HG03108 (cell line): ENCODE measurements at regions not wholly inside any gene's neighbourhood (a gene's known extent, or its start where the extent isn't known, plus 50 kb on each side); places are given as distances from the start of the nearest gene placed in this dataset.

Source experiments
- ATAC-seq: cut with Tn5 transposase; IDR thresholded peaks from one replicate; pipeline ENCODE4 v1.9.1; 2021; ENCODE audit warnings: moderate library complexity; ENCODE audit not compliant: unreplicated experiment

DNA sequence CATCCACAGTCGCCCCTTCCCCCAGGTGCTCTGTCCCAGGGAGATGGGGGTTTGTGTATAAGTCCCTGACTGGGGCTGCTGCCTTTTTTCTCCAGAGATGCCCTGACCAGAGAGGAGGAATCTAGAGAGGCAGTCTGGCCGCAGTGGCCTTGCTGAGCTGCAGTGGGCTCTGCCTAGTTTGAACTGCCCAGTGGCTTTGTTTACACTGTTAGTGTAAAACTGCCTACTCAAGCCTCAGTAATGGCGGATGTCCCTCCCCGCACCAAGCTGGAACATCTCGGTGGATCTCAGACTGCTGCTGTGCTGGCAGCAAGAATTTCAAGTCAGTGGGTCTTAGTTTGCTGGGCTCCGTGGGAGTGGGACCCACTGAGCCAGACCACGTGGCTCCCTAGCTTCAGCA lies 102.6 kb upstream of the GIMD1 start:
- ATAC-seq = no peak

DNA sequence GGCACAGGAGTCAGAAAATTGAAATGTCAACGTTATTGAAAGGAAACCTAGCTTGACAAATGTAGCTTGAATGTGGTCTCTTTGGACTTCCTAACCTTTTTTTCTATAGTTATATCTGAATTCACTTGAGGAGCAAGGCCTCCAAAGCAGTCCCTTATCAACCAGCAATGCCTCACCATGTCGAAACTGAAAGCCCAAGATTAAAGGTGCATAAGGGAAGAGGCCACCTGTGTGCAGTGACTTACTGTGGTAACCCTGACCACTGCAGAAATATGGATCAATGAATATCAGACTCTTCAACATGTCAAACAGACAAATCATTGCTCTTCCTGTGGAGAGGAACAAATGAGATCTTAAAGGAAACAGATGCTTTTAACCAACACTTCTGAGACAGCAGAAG lies 95.0 kb upstream of the GIMD1 start:
- ATAC-seq = no peak

DNA sequence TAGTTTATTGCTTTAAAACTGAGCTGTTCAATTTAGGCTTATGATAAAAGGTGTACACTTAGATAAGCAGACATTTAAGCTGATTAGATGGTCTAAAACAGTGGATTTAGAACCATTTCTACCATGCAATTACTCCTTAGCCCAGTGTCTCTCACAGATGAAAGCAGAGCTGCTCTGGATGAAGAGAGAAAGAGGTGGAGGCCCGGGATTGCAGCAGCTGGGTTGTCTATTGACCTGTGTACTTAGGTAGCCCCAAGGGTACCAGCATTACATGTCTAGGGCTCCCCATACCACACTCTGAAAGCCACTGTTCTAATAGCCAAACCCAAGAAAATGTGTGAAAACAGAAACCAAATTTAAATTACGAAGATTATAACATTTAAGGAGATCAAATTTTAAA lies 86.0 kb upstream of the GIMD1 start:
- no peak for ATAC-seq

DNA sequence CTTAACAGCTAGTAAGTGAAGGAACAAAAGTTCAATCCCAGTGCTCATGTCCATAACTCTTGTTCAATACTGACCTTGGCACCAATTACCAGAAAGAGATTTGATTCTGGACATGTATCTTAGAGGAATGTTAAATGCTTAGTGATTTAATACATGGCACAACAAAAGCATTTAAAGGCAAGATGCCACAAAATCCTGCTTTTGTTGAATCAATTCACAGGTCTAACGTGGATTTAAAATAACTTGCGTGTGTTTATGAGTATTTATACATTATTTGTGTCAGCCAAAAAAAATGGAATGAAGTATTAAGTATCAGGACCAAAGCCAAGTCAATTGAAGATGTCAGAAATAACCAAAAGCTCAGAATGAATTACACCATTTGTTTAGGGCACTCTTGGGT lies 85.4 kb upstream of the GIMD1 start:
- no peak for ATAC-seq

DNA sequence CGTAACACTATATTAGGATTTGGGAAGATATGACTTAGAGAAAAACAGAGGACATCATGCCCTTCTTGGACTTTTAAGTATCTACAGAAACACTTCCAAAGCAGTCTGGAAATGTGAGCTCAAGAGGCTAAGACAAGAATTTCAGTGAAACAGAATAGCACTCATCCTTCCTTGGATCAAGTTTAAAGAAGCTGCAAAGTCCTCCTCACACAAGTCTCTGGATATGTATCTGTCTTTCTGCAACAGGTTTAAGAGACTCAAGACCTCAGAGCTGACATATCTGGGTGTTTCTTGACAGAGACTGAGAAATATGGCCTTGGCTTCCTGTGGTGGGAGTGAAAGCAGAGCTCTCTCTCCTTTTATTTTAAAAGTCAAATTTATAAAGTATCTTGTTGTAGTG lies 82.5 kb upstream of the GIMD1 start:
- no peak for ATAC-seq

DNA sequence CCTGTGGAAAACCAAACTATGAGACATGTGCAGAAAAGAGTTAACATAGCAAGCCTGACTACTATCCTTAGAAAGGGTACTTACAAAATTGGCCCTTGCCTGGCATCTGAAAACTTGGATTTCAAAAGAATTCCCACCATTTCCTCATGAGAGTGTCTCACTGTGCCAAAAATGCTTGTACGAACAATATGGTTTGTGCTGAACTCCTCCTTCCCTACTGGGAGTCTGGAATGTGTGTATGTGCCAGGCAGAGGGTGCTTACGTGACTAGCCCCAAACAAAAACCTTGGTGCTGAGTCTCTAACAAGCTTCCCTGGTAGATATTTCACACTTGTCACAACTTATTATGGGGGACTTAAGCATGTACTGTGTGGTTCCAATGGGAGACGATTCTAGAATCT lies 81.7 kb upstream of the GIMD1 start:
- ATAC-seq = no peak

DNA sequence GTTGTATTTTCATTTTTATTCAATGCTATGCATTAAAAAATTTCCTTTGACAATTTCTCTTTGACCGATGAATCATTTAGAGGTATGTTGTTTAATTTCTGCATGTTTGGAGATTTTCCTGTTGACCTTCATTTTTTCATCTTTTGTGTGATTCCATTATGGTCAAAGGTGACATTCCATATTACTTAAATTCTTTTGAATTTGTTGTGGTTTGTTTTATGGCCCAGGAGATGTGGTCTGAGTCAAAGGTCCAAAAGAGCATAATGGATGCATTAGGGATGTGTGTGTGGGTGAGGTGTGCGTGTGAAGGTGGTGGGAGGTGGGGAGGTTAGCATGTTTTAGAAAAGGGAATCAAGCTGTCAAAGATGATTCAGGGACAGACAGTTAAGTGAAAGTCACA lies 76.0 kb upstream of the GIMD1 start:
- ATAC-seq = no peak

DNA sequence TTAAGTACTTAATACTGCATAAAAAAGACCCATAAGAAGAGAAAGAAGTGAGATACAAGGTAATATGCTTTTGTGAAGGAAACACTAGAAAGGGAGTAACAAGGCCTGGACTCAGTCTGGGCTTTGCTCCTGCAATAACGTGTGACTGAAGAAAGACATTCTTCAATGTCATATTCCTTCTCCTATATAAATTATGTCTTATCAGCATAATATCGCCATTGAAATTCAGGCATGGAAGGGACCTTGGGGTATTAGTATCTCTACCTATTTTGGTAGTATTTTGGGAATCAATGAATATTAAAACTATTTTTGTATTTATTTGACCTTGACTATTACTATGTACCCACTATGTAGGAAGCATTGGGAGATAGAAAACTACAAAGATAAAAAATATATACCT lies 62.2 kb upstream of the GIMD1 start:
- no peak for ATAC-seq

DNA sequence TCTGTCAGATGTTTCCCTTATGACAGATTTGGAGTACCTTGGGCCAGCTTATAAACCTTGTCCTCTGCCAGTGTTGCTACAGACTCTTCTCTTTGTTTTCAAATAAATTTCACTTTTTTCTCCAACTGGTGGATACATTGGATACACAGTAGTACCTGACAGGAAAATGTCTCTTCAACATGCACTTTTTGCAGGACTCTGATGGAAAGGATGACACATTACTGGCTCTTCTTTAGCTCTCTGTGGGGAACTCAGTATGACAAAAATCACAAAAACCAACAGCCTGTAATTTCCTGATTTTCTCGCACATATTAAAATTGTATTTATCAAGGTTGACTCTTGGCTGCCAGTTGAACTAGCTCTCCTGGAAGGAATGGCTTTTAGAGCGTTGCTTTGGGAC lies 61.3 kb upstream of the GIMD1 start:
- no peak for ATAC-seq

DNA sequence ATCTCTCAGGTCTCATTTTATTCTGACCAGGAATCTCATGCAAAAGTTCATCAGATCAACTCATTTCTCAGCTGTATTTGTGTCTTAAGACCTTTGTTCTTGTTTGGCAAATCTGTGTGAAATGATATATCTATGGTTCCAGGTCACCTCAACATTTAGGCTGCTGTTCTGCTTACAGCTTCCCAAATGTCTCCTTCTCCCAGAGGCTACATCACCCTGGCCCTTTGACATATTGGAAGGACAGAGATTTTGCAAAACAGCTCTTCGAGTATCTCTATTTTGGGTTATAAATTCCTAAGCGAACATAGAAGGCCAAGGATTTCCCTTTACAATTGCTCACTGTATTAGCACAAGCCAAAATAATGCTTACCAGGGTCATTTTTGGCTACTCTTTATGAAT lies 57.5 kb upstream of the GIMD1 start:
- ATAC-seq = no peak

DNA sequence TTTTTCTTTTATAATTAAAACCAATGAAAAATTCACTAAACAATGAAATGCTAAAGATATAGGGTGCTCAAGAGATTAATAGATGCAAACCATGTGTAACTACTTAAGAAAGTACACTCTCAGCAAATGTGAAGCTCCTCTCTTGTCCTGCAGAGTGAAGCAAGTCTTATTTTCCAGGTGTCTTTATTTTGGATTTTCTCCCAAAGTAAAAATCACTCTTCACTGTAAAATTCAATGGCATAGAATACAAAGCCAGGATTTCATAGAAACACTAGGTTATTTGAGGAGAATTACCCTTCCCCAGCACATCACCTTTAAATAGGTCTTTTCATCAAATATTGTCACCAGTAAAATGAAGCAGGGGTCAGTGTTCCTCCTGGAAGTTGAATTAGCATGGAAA lies 57.0 kb upstream of the GIMD1 start:
- ATAC-seq = no peak

DNA sequence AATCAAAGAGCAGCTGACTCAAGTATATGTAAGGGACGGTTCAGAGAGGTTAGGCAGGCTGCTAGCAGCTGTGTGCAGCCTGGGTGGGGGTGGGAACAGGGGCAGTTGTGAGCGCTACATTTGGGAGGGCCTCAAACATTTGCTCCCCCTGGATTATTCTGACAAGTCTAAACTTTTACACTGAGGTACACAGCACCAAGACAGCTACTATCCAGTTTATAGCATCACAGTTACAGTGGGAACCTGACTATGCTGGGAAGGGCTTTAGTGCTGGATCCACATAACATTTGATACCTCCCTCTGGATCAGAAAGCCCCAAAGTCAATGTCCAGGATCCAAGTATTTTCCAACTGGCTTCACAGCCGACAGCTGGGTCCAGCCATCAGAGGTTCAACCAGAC lies 55.8 kb upstream of the GIMD1 start:
- no peak for ATAC-seq

DNA sequence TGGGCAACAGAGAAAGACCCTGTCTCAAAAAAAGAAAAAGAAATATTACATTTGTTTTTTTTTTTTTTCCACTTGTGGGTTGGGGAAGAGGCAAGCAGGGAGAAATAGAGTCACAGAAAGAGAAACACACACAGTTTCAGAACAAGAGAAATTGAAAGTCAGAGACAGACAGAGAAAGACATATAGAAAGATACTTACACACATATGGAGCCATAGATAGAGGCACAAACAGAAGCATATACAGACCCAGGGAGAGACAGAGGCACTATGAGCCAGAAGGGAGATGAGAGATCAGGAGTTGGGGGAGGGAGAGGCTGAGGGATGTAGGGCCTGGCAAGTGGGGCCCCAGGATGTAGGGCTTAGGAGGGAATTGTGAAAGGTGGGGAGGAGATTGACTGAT lies 55.2 kb upstream of the GIMD1 start:
- ATAC-seq = no peak

DNA sequence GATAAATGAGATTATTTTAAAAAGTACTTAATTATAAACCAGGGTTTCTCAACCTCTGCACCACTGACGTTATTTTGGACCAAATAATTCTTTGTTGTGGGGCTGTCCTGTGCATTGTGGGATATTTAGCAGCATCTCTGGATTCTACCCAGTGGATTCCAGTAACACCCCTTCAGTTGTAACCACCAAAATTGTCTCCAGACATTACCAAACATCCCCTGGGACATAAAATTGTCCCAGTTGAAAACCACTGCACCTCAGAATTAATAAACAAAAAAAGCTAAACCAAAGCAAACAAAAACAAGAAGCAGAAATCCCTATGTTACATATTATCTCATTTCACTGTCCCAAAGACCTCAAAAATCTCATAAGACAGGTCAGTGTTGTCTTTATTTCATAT lies 54.2 kb upstream of the GIMD1 start:
- ATAC-seq = no peak

DNA sequence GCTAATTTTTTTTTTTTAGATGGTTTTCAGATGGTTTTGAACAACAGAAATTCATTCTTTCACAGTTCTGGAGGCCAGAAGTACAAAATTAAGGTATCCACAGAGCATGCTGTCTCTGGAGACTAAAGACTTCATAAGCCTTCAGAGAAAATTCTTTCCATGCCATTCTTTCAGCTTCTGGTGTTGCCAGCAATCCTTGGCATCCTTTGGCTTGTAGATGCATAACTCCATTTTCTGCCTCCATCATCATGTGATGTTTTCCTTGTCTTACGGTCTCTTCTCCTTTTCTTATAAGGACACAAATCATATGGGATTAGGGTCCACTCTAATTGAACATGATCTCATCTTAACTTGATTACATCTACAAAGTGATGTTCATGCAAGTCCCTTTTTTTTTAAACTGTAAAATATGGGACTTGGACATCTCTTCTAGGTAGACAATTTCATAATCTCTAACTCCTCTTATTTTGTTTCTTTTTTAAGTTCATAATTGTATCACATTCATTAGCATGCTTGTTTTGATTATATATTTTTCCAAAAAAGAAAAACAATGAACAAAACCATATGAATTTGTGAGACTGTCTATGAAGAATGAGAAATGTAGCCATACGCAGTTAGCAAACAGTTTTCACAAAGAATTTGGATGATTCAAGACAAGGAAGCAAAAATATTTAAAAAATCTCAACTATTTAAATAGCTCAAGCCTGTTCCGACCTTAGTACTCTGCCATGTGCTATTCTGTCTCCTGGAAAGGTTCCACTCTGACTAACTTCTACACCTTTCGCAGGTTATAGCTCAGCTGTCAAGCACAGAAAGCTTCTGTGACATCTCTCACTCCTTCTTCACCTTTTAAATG lies 53.1 kb upstream of the GIMD1 start:
- no peak for ATAC-seq

DNA sequence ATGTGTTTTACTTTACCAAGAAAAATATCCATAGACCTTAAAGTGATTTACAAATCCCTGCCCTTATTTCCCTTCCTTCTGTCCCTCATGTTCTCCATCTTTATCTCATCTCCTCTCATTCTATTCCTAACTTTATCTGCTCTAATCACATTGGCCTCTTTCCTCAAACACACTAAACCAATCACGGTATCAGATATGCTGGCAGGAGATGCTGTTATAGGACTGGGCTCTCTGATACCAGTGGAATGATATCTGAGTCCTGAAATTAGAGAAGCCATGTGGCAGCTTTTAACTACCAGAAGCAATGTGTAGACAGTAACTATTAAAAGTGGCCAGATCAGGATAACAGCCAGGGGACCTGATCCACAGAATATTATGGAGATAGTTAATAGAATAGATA lies 49.9 kb upstream of the GIMD1 start:
- ATAC-seq = no peak
